Vagina (tissue), 2 donors: ENCODE measurements at regions not wholly inside any gene's neighbourhood (a gene's known extent, or its start where the extent isn't known, plus 50 kb on each side); places are given as distances from the start of the nearest gene placed in this dataset.

Source experiments
- DNase-seq, 2 donors: peaks; one replicate each; pipeline ENCODE4 v3.0.0-alpha.2; 2017; ENCODE audit errors: extremely low spot score in 2 of 2
- H3K27ac ChIP-seq: fragments of 200-600 bp; sonication (generic); one replicate; pipeline ENCODE4 v1.5.1; 2019
- H3K27me3 ChIP-seq: fragments of 200-600 bp; sonication (generic); one replicate; pipeline ENCODE4 v1.5.1; 2019
- H3K36me3 ChIP-seq, 2 donors: fragments of 200-600 bp; sonication (generic); one replicate each; pipeline ENCODE4 v1.5.1; 2017 to 2019
- H3K4me1 ChIP-seq: fragments of 200-600 bp; sonication (generic); one replicate; pipeline ENCODE4 v1.5.1; 2019
- H3K4me3 ChIP-seq, 2 donors: fragments of 200-600 bp; sonication (generic); 1 replicate in 1 of 2; 2 replicates in 1 of 2; pipeline ENCODE4 v1.5.1; 2016 to 2019
- H3K9me3 ChIP-seq: fragments of 200-600 bp; sonication (generic); one replicate; pipeline ENCODE4 v1.5.1; 2019
- POLR2A ChIP-seq, 2 donors: fragments of 450-650 bp; IDR thresholded peaks; one replicate each; pipeline ENCODE4 v1.6.1; 2017; ENCODE audit warnings: antibody characterized with exemption in 2 of 2, mild to moderate bottlenecking in 2 of 2, moderate library complexity in 2 of 2
- POLR2AphosphoS5 ChIP-seq, 2 donors: sonication (generic); formaldehyde crosslinking; IDR thresholded peaks; one replicate each; pipeline ENCODE4 v1.9.0; 2017; ENCODE audit warnings: antibody characterized with exemption in 2 of 2, mild to moderate bottlenecking in 2 of 2, low read depth in 1 of 2; ENCODE audit not compliant: insufficient read depth in 1 of 2
- intact Hi-C: fragments of 100-400 bp; cut with DNase I; formaldehyde crosslinking; loops from one replicate; pipeline ENCODE4 v1.15.1; 2023
- TF ChIP-seq, protein P1 (sequence below), 3 experiments: fragments of 450-650 bp in 2 of 3; fragments of 200-600 bp in 1 of 3; sonication (generic) in 1 of 3; IDR thresholded peaks; one replicate each; pipeline ENCODE4 v1.5.1; 2017 to 2019; ENCODE audit warnings: antibody characterized with exemption in 3 of 3, mild to moderate bottlenecking in 2 of 3, moderate library complexity in 2 of 3

DNA sequence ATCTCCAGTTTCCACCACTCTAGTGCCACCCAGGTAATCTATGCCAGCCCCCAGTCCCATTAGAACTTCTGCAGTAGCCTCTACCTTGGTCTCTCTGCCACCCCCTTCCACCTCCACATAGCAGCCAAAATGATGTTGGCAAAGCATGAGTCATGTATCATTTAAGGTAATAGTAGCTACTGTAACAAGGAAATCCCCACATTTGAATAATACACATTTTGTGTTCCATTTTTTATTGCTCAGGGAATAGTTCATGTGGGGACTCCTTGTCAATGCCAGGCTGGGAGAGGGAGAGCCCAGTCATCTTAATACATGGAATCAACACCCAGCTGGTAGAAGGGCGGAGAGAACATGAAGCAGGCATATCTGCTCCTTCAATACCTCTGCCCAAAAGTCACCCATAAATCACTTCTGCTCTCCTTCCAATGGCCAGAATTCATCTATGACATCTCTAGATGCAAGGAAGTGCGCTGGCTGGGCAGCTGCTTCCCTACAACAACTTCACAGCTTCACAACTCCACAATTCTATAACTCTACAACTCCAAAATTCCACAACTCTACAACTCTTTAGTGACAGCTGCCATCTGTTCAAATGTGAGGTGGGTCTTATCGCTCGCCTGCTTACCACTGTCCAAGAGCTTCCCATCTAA lies 70.6 kb upstream of the GLS start:
- no peaks in the 10 kb centered on the region for H3K9me3 ChIP-seq
- H3K27ac ChIP-seq, result no peak overlapping the region
- intact Hi-C loops, result no loop called here
- DNase-seq, result no peak
- no peak for TF ChIP-seq POLR2AphosphoS5 (IDR thresholded peaks at IDR 0.05; ENCODE audit: insufficient read depth in 1 of 2, low read depth in 1 of 2)
- no peak for TF ChIP-seq POLR2A (IDR thresholded peaks at IDR 0.05)
- TF ChIP-seq, protein P1, sequence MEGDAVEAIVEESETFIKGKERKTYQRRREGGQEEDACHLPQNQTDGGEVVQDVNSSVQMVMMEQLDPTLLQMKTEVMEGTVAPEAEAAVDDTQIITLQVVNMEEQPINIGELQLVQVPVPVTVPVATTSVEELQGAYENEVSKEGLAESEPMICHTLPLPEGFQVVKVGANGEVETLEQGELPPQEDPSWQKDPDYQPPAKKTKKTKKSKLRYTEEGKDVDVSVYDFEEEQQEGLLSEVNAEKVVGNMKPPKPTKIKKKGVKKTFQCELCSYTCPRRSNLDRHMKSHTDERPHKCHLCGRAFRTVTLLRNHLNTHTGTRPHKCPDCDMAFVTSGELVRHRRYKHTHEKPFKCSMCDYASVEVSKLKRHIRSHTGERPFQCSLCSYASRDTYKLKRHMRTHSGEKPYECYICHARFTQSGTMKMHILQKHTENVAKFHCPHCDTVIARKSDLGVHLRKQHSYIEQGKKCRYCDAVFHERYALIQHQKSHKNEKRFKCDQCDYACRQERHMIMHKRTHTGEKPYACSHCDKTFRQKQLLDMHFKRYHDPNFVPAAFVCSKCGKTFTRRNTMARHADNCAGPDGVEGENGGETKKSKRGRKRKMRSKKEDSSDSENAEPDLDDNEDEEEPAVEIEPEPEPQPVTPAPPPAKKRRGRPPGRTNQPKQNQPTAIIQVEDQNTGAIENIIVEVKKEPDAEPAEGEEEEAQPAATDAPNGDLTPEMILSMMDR (IDR thresholded peaks at IDR 0.05), result no peak
- H3K4me3 ChIP-seq, result no peak overlapping the region
- no peaks in the 10 kb centered on the region for H3K36me3 ChIP-seq
- H3K4me1 ChIP-seq, result no peaks in the 10 kb centered on the region
- H3K27me3 ChIP-seq, result no peaks in the 10 kb centered on the region

DNA sequence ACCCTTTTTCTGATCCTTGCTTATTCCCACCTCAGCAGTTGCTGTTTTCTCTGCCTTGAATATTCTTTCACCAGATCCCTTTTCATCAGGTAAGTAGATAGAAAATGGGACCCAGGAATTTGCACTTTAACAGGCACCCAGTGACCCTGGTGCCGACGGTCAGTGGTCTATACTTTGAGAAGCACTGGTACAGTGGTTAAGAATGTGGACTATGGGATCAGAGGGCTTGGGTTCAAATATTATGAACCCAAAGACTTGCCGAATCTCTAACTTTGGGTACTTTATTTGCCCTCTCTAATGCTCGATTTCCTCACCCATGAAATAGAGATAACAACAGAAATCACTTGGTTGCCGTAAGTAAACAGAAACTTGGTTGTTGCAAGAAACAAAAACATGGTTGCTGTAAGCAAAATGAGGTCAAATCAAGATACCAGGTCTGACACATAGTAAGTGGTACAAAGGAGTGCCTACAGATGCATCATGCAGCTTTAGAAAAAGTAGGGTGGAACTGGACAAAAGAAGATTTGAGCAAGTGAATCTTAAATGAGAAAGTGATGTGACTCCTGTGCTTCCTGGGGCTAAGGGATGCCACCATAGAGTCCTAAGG lies 69.5 kb upstream of the GLS start:
- no peaks in the 10 kb centered on the region for H3K4me1 ChIP-seq
- H3K27me3 ChIP-seq, result no peaks in the 10 kb centered on the region
- intact Hi-C loops, result no loop called here
- H3K27ac ChIP-seq, result no peak overlapping the region
- no peaks in the 10 kb centered on the region for H3K36me3 ChIP-seq
- no peak for TF ChIP-seq POLR2AphosphoS5 (IDR thresholded peaks at IDR 0.05; ENCODE audit: insufficient read depth in 1 of 2, low read depth in 1 of 2)
- TF ChIP-seq, protein P1 (IDR thresholded peaks at IDR 0.05), result no peak
- no peak for TF ChIP-seq POLR2A (IDR thresholded peaks at IDR 0.05)
- no peak overlapping the region for H3K4me3 ChIP-seq
- no peak for DNase-seq
- no peaks in the 10 kb centered on the region for H3K9me3 ChIP-seq

DNA sequence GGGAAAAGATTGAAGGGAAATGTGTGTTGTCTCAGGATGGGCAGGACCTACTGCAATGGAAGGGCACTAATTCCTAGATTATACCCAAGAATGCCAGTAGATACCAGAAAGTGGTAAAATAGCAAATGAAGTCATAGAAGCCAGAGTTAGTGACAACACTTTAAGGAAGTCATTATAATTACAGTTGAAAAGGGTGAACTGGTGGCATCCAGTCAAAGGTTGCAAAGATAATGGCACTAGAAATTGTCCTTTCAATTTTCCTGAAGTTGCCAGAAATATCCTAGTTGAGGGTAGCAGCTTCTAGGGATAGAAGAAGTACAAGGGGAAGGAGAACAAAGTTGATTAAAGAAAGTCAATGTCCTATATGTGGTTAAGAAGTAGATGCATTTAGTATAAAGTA lies 68.8 kb upstream of the GLS start:
- Histone ChIP-seq H3K4me1 (no peaks in the 10 kb centered on the region), H3K36me3 (no peaks in the 10 kb centered on the region)

DNA sequence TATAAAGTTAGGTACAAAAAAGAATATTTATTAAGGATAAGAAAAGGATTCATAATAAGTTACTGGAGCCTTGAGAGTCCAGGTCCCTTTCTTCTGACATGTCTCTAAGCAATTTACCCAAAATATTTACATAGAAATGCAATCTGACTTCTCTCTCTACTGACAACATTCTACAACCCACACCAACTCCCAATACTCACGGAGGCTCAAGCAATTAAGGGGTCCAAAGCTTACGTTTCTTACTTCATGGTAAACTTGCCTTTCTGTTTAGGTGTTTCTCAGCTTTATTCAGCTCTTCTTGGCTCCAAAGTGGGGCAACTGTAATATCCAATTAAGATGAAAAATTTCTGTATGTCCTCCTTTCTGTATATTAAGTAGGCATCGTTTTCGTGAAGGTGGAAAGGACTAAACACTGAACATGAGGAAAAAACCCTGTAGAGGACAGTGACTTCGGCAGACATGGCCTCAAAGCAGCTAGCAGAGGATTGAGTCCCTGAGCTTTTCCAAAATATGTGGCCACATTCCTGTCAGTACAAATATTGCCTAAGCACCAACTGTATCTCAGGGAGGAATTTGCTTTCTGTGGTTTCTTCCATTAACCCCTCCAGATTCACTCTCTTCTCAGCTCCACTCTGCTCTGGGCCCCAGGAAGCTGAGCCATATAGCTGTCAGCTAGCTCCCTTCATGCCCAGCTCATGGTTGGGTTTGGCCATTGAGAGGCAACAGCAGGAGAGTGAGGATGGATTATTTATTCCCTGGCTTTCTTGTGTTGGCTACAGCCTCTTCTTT lies 67.9 kb upstream of the GLS start:
- H3K4me1 ChIP-seq, result no peaks in the 10 kb centered on the region
- DNase-seq, result no peak
- intact Hi-C loops, result no loop called here
- no peak overlapping the region for H3K27ac ChIP-seq
- no peaks in the 10 kb centered on the region for H3K9me3 ChIP-seq
- no peak overlapping the region for H3K4me3 ChIP-seq
- no peaks in the 10 kb centered on the region for H3K27me3 ChIP-seq
- TF ChIP-seq POLR2A (IDR thresholded peaks at IDR 0.05), result no peak
- TF ChIP-seq, protein P1 (IDR thresholded peaks at IDR 0.05), result no peak
- H3K36me3 ChIP-seq, result no peaks in the 10 kb centered on the region

More for the DNA sequence above, 68.8 kb upstream of the GLS start:
- no peaks in the 10 kb centered on the region for H3K27me3 ChIP-seq
- no peak for DNase-seq
- H3K4me3 ChIP-seq, result no peak overlapping the region
- TF ChIP-seq, protein P1 (IDR thresholded peaks at IDR 0.05), result no peak
- TF ChIP-seq POLR2A (IDR thresholded peaks at IDR 0.05), result no peak
- TF ChIP-seq POLR2AphosphoS5 (IDR thresholded peaks at IDR 0.05; ENCODE audit: insufficient read depth in 1 of 2, low read depth in 1 of 2), result no peak
- intact Hi-C loops, result no loop called here
- H3K9me3 ChIP-seq, result no peaks in the 10 kb centered on the region
- no peak overlapping the region for H3K27ac ChIP-seq

DNA sequence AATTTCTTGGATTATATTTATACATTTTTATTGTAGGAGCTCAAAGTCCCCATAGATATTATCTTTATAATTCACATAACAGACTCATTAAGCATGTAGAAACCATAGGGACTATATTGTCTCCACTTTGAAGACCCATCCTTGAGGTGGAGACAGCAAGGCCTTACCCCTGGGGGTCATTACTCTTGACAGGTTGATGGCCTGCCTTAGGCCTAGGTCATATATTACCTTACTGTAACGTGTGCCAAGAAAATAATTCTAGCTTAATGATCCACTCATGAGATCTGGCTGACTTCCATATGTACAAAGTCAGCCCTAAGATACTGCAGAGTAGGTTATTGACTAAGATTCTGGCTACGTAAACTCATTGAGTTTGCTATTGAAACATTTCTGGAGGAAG lies 65.4 kb upstream of the GLS start:
- H3K27me3 ChIP-seq, result no peaks in the 10 kb centered on the region
- intact Hi-C loops, result no loop called here
- TF ChIP-seq POLR2AphosphoS5 (IDR thresholded peaks at IDR 0.05; ENCODE audit: insufficient read depth in 1 of 2, low read depth in 1 of 2), result no peak
- no peak for TF ChIP-seq POLR2A (IDR thresholded peaks at IDR 0.05)
- TF ChIP-seq, protein P1 (IDR thresholded peaks at IDR 0.05), result no peak
- no peak overlapping the region for H3K27ac ChIP-seq
- no peak overlapping the region for H3K4me3 ChIP-seq
- no peak for DNase-seq
- H3K36me3 ChIP-seq, result no peaks in the 10 kb centered on the region
- H3K9me3 ChIP-seq, result no peaks in the 10 kb centered on the region
- no peaks in the 10 kb centered on the region for H3K4me1 ChIP-seq
